ENCODE measurements at regions not wholly inside any gene's neighbourhood (a gene's known extent, or its start where the extent isn't known, plus 50 kb on each side); places are given as distances from the start of the nearest gene placed in this dataset.

DNA sequence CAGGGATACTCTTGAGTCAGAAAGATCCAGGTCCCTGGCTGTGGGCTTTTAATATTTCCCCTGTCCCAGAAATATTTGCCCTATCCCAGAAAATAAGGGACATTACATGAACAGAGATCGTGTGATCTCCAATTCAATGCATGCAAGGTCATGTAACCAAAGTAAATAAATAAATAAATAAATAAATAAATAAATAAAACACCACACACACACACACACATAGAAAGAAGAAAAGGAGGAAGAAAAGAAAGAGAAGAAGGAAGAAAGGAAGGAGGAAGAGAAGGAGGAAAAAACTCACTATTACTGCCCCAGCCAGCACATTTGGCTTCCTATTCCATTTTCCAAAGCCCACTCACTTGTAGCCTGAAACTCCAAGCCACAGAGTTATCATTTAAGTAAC, 117.9 kb upstream of the CFAP20DC start (continued):
- TF ChIP-seq, protein P1, sequence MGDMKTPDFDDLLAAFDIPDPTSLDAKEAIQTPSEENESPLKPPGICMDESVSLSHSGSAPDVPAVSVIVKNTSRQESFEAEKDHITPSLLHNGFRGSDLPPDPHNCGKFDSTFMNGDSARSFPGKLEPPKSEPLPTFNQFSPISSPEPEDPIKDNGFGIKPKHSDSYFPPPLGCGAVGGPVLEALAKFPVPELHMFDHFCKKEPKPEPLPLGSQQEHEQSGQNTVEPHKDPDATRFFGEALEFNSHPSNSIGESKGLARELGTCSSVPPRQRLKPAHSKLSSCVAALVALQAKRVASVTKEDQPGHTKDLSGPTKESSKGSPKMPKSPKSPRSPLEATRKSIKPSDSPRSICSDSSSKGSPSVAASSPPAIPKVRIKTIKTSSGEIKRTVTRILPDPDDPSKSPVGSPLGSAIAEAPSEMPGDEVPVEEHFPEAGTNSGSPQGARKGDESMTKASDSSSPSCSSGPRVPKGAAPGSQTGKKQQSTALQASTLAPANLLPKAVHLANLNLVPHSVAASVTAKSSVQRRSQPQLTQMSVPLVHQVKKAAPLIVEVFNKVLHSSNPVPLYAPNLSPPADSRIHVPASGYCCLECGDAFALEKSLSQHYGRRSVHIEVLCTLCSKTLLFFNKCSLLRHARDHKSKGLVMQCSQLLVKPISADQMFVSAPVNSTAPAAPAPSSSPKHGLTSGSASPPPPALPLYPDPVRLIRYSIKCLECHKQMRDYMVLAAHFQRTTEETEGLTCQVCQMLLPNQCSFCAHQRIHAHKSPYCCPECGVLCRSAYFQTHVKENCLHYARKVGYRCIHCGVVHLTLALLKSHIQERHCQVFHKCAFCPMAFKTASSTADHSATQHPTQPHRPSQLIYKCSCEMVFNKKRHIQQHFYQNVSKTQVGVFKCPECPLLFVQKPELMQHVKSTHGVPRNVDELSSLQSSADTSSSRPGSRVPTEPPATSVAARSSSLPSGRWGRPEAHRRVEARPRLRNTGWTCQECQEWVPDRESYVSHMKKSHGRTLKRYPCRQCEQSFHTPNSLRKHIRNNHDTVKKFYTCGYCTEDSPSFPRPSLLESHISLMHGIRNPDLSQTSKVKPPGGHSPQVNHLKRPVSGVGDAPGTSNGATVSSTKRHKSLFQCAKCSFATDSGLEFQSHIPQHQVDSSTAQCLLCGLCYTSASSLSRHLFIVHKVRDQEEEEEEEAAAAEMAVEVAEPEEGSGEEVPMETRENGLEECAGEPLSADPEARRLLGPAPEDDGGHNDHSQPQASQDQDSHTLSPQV (IDR thresholded peaks at IDR 0.05) = no peak

DNA sequence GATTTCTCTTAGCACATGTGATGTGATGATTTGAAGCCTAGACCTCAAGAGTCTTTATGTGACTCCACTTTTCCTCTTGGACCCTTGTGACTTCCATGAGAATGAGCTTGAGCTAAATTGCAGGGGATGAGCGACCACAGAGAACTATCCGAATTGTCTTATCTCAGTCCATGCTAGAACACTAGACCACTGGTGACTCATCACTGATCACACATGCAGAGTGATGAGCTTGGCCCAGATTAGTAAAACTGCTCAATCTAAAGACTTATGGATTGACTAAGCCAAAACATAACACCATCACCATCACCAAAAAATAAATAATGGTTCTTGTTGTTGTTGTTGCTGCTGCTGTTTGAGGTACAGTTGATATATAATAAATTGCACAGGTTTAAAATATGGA, 114.1 kb upstream of the CFAP20DC start:
- no peak for DNase-seq (ENCODE audit: low read depth, low spot score)
- Histone ChIP-seq H3K9me3 (replicated peaks; ENCODE audit: control insufficient read depth, insufficient read depth, low read length) (no peaks in the 10 kb centered on the region), H3K4me1 (ENCODE audit: control insufficient read depth, insufficient read depth, low read length) (no peaks in the 10 kb centered on the region), H3K79me2 (ENCODE audit: control insufficient read depth, insufficient read depth, low read length) (no peaks in the 10 kb centered on the region), H4K20me1 (ENCODE audit: control insufficient read depth, insufficient read depth) (no peaks in the 10 kb centered on the region; the same call in 1 of the 2 replicates), H3K36me3 (ENCODE audit: control insufficient read depth in 2 of 2, insufficient read depth in 2 of 2, low read length in 1 of 2) (no peaks in the 10 kb centered on the region), H3K4me3 (no peak overlapping the region), H3K27ac (ENCODE audit: control insufficient read depth, insufficient read depth) (no peak overlapping the region), H3K27me3 (replicated peaks in 1 of 2; ENCODE audit: control insufficient read depth in 2 of 2, insufficient read depth in 2 of 2, low read length in 1 of 2) (no peaks in the 10 kb centered on the region; a peak in 1 of 4 replicates), H2AFZ (ENCODE audit: control insufficient read depth, low read depth, low read length) (no peak overlapping the region), H3K9ac (ENCODE audit: control insufficient read depth, insufficient read depth, low read length) (no peak overlapping the region), H3K4me2 (ENCODE audit: control insufficient read depth, insufficient read depth) (no peak overlapping the region)
- ChIA-PET CTCF (no interaction called here), SMC1A (ENCODE audit: uncharacterized antibody, unreplicated experiment) (no interaction called here), POLR2A (no interaction called here), RAD21 (ENCODE audit: unreplicated experiment) (no interaction called here)
- in situ Hi-C loops (cut with MboI) = no loop called here
- intact Hi-C loops (cut with micrococcal nuclease; ENCODE audit: unreplicated experiment) = no loop called here
- 16% methylated on average over 2 of the region's 2 CpGs for WGBS (ENCODE audit: insufficient coverage, insufficient replicate concordance, low lambda C conversion rate, missing lambda C conversion rate)
- no peak for TF ChIP-seq ESRRA (IDR thresholded peaks at IDR 0.05; ENCODE audit: low read length)
- TF ChIP-seq STAT3 (IDR thresholded peaks at IDR 0.05; ENCODE audit: low read depth, low read length) = no peak
- no peak for TF ChIP-seq ZNF24 (IDR thresholded peaks at IDR 0.05)
- no peak for TF ChIP-seq PAX8 (IDR thresholded peaks at IDR 0.05)
- no peak for TF ChIP-seq NRF1 (conservative IDR thresholded peaks at IDR 0.05; ENCODE audit: low read depth, low read length)
- TF ChIP-seq, protein P2, sequence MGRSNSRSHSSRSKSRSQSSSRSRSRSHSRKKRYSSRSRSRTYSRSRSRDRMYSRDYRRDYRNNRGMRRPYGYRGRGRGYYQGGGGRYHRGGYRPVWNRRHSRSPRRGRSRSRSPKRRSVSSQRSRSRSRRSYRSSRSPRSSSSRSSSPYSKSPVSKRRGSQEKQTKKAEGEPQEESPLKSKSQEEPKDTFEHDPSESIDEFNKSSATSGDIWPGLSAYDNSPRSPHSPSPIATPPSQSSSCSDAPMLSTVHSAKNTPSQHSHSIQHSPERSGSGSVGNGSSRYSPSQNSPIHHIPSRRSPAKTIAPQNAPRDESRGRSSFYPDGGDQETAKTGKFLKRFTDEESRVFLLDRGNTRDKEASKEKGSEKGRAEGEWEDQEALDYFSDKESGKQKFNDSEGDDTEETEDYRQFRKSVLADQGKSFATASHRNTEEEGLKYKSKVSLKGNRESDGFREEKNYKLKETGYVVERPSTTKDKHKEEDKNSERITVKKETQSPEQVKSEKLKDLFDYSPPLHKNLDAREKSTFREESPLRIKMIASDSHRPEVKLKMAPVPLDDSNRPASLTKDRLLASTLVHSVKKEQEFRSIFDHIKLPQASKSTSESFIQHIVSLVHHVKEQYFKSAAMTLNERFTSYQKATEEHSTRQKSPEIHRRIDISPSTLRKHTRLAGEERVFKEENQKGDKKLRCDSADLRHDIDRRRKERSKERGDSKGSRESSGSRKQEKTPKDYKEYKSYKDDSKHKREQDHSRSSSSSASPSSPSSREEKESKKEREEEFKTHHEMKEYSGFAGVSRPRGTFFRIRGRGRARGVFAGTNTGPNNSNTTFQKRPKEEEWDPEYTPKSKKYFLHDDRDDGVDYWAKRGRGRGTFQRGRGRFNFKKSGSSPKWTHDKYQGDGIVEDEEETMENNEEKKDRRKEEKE (IDR thresholded peaks at IDR 0.05) = no peak
- TF ChIP-seq SMAD5 (IDR thresholded peaks at IDR 0.05; ENCODE audit: low read depth) = no peak
- no peak for TF ChIP-seq SP1 (IDR thresholded peaks at IDR 0.05; ENCODE audit: low read depth, low read length)
- TF ChIP-seq EED (IDR thresholded peaks at IDR 0.05; ENCODE audit: low read depth) = no peak
- TF ChIP-seq HDAC2 (IDR thresholded peaks at IDR 0.05) = no peak
- FAIRE-seq = no peak
- no TSS peak for BruUV-seq (replicated peaks)
- ATAC-seq = no peak
